Upper lobe of right lung (tissue), 1 donor: ENCODE measurements at regions not wholly inside any gene's neighbourhood (a gene's known extent, or its start where the extent isn't known, plus 50 kb on each side); places are given as distances from the start of the nearest gene placed in this dataset.

Source experiments
- ATAC-seq: fragments of 200-7000 bp; cut with Tn5 transposase; one replicate; pipeline ENCODE4 v1.9.1; 2020; ENCODE audit warnings: mild to moderate bottlenecking, moderate library complexity
- DNase-seq: peaks from one replicate; pipeline ENCODE4 v3.0.0-alpha.2; 2020
- H3K27ac ChIP-seq: fragments of 200-600 bp; one replicate; pipeline ENCODE4 v1.8.0; 2022
- H3K27me3 ChIP-seq: fragments of 200-600 bp; one replicate; pipeline ENCODE4 v1.8.0; 2022; ENCODE audit warnings: mild to moderate bottlenecking
- H3K36me3 ChIP-seq: fragments of 200-600 bp; one replicate; pipeline ENCODE4 v1.8.0; 2022
- H3K4me1 ChIP-seq: fragments of 200-600 bp; one replicate; pipeline ENCODE4 v1.8.0; 2022
- H3K4me3 ChIP-seq: fragments of 200-600 bp; one replicate; pipeline ENCODE4 v1.8.0; 2022; ENCODE audit warnings: mild to moderate bottlenecking
- H3K9me3 ChIP-seq: fragments of 200-600 bp; one replicate; pipeline ENCODE4 v1.8.0; 2022
- intact Hi-C: fragments of 100-400 bp; cut with DNase I; formaldehyde crosslinking; loops from one replicate; pipeline ENCODE4 v1.11.0; 2022
- TF ChIP-seq, protein P1 (sequence below): fragments of 200-600 bp; IDR thresholded peaks from one replicate; pipeline ENCODE4 v1.8.0; 2022; ENCODE audit warnings: antibody characterized with exemption
- donor health status: DM: no; HTN: yes; CAD: no; lungs with severe emphysema.

DNA sequence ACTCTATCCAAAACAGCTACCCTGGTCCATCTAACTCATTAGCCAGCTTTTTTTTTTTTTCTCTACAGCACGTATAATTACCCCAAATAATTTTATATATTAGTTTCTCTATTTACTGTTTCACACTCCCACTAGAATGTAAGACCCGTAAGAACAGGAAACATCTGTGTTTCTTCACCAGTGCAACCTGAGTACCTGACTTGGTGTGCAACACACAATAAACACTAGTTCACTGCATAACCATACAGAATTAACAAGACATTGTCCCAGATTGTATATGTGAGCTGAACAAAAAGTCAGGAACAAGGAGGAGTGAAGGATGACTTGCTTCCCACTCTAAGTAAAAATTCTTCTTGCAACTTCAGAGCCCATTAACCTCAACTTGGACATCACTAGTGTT, 180.2 kb upstream of the AKR1E2 start:
- intact Hi-C loops: no loop called here
- H3K27ac ChIP-seq: no peak overlapping the region
- no peak overlapping the region for H3K4me3 ChIP-seq
- no peaks in the 10 kb centered on the region for H3K36me3 ChIP-seq
- no peak for ATAC-seq
- no peak for DNase-seq
- no peaks in the 10 kb centered on the region for H3K27me3 ChIP-seq
- H3K4me1 ChIP-seq: no peaks in the 10 kb centered on the region
- no peaks in the 10 kb centered on the region for H3K9me3 ChIP-seq
- TF ChIP-seq, protein P1, sequence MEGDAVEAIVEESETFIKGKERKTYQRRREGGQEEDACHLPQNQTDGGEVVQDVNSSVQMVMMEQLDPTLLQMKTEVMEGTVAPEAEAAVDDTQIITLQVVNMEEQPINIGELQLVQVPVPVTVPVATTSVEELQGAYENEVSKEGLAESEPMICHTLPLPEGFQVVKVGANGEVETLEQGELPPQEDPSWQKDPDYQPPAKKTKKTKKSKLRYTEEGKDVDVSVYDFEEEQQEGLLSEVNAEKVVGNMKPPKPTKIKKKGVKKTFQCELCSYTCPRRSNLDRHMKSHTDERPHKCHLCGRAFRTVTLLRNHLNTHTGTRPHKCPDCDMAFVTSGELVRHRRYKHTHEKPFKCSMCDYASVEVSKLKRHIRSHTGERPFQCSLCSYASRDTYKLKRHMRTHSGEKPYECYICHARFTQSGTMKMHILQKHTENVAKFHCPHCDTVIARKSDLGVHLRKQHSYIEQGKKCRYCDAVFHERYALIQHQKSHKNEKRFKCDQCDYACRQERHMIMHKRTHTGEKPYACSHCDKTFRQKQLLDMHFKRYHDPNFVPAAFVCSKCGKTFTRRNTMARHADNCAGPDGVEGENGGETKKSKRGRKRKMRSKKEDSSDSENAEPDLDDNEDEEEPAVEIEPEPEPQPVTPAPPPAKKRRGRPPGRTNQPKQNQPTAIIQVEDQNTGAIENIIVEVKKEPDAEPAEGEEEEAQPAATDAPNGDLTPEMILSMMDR: no peak

DNA sequence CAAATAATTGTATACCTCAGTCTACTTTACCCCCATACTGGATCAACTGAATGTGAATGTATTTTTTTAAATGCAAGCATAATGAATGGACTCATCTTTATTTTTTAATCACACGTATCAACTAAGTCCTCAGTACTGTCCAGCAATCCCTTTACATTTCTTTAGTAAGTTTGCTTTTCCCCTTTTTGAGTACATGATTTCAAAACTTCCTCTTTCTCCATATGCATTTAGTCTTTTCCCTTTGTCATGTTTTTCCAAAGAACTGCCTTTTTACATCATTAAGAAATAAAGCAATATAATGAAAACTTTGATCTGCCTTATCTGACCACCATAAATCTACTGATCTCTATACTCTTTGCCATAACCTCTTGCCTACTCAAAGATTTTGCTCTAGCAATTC, 182.5 kb upstream of the AKR1E2 start:
- H3K27ac ChIP-seq: no peak overlapping the region
- H3K27me3 ChIP-seq: no peaks in the 10 kb centered on the region
- DNase-seq (no peak), ATAC-seq (peak; percentile 25)
- TF ChIP-seq, protein P1: no peak
- H3K4me1 ChIP-seq: no peaks in the 10 kb centered on the region
- intact Hi-C loops: no loop called here
- H3K9me3 ChIP-seq: no peaks in the 10 kb centered on the region
- H3K36me3 ChIP-seq: no peaks in the 10 kb centered on the region
- no peak overlapping the region for H3K4me3 ChIP-seq

DNA sequence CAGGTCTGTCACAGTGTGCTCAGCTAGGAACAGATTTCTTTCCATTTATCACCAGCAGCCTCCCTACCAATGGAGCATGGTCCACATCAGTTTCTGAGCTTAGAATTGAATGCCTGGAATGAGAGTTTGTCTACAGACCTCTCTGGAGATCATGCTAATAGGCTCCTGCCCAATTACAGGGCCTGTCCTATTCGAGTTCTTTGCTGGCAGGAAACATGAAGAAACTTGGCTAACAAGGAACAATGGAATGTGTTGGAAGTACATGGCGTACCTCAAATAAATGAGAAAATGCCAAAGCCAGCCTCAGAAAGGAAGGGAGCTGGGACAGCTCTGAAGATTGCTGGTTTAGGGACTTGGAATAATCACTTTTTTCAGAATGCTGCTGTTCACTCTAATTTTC, 186.0 kb upstream of the AKR1E2 start:
- H3K27ac ChIP-seq: peak overlapping the region; percentile 56
- ATAC-seq (peak; percentile 72), DNase-seq (no peak)
- no peaks in the 10 kb centered on the region for H3K27me3 ChIP-seq
- H3K36me3 ChIP-seq: no peaks in the 10 kb centered on the region
- H3K9me3 ChIP-seq: no peaks in the 10 kb centered on the region
- no peak overlapping the region for H3K4me3 ChIP-seq
- intact Hi-C loops: no loop called here
- no peaks in the 10 kb centered on the region for H3K4me1 ChIP-seq
- TF ChIP-seq, protein P1: no peak

DNA sequence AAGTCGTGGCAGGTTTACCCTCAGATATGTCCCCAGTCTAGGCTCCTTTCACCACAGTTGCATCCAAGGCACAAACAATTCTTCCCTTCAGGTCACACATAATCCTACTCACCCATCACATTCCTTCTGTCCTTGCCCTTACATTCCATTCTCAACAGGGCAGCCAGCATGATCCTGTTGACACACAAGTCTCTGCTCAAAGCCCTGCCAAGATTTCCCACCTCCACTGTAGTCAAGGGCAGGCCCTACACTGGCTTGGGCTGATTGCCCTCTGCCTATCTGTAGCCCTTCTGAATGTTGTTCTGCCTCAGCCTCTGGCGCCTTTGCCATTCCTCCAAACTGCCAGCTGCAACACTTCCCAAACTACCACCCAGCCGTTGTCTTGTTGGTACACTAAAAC, 187.9 kb upstream of the AKR1E2 start:
- Histone ChIP-seq H3K4me1 (no peaks in the 10 kb centered on the region), H3K4me3 (no peak overlapping the region), H3K27me3 (no peaks in the 10 kb centered on the region), H3K9me3 (no peaks in the 10 kb centered on the region), H3K27ac (no peak overlapping the region), H3K36me3 (no peaks in the 10 kb centered on the region)
- intact Hi-C loops: no loop called here
- TF ChIP-seq, protein P1: no peak
- DNase-seq (no peak), ATAC-seq (peak; percentile 72)

DNA sequence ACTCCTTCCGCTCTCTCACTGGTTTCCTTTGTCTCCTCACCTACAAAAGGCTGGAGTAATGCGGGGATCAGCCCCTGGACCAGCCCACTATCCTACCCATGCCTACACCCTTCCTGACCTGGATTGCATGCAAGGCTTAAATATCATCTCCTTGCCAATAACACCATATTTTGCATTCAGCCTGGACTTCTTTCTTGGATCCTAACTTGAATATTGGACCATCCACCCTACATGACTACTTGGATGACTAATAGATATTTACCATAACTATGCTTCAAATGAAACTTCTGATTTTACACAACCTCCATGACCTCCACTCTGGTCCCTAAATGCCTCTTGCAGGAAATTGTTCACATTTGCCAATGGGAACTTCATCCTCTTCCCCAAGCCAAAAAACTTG, 188.3 kb upstream of the AKR1E2 start:
- DNase-seq: no peak
- Histone ChIP-seq H3K9me3 (no peaks in the 10 kb centered on the region), H3K27me3 (no peaks in the 10 kb centered on the region), H3K4me3 (no peak overlapping the region), H3K4me1 (no peaks in the 10 kb centered on the region), H3K36me3 (no peaks in the 10 kb centered on the region), H3K27ac (no peak overlapping the region)
- no peak for ATAC-seq
- intact Hi-C loops: no loop called here
- TF ChIP-seq, protein P1: no peak

DNA sequence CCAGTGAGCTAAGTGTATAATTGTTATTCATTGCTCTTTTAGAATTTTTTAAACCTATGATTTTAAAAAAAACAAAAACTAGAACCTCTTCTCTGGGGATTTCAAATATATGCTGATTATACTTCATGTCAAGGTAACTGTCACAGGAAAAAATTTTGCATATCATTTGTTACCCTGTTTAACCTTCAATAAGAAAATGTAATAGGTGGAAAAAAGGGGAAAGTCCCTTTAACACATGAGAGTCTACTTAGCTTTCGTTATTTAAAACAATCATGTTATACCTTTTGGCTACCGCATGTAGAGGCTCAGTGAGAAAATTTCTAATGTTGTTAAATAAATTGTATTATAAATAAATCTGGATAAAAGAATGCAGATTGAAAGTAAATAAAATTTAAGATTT, 190.1 kb upstream of the AKR1E2 start:
- no peak for DNase-seq
- no peaks in the 10 kb centered on the region for H3K9me3 ChIP-seq
- intact Hi-C loops: no loop called here
- H3K27me3 ChIP-seq: no peaks in the 10 kb centered on the region
- no peak overlapping the region for H3K27ac ChIP-seq
- TF ChIP-seq, protein P1: no peak
- H3K4me1 ChIP-seq: no peaks in the 10 kb centered on the region
- ATAC-seq: no peak
- H3K36me3 ChIP-seq: no peaks in the 10 kb centered on the region
- H3K4me3 ChIP-seq: no peak overlapping the region
